ENCODE measurements at regions not wholly inside any gene's neighbourhood (a gene's known extent, or its start where the extent isn't known, plus 50 kb on each side); places are given as distances from the start of the nearest gene placed in this dataset.

- TF ChIP-seq CTCF (IDR thresholded peaks at IDR 0.05) (no peak), ZFX (IDR thresholded peaks at IDR 0.05; ENCODE audit: borderline replicate concordance) (no peak)
Observed at GRCh38 chr11:81339521-81339920, 1394.1 kb downstream of the FAM181B start.
